Keratinocyte (primary cell): ENCODE measurements at regions not wholly inside any gene's neighbourhood (a gene's known extent, or its start where the extent isn't known, plus 50 kb on each side); places are given as distances from the start of the nearest gene placed in this dataset.

Source experiments
- DNase-seq: peaks from one replicate; pipeline ENCODE4 v3.0.0-alpha.2; 2011; ENCODE audit warnings: low read depth, missing footprints, low spot score
- FAIRE-seq: peaks from 2 replicates; lab custom pipeline; 2011; peaks lifted over from hg19 to GRCh38; lab: Jason Lieb, UNC
- H2AFZ ChIP-seq: 2 replicates; pipeline ENCODE4 v1.6.0; 2012; ENCODE audit warnings: low read length, control low read depth, inconsistent platforms; ENCODE audit not compliant: control insufficient read depth
- H3K27ac ChIP-seq: 2 replicates; pipeline ENCODE4 v1.5.1; 2011; ENCODE audit warnings: low read length; ENCODE audit not compliant: control insufficient read depth, insufficient read depth
- H3K27me3 ChIP-seq: 3 replicates; pipeline ENCODE4 v1.6.0; 2011; ENCODE audit warnings: low read length; ENCODE audit not compliant: control insufficient read depth, insufficient read depth; ENCODE audit errors: extremely low read depth
- H3K36me3 ChIP-seq, 2 experiments: 2 replicates in 1 of 2; 3 replicates in 1 of 2; pipeline ENCODE4 v1.5.1; 2011; ENCODE audit warnings: low read length in 2 of 2, mild to moderate bottlenecking in 1 of 2; ENCODE audit not compliant: control insufficient read depth in 2 of 2, insufficient read depth in 2 of 2; ENCODE audit errors: extremely low read depth in 1 of 2
- H3K4me1 ChIP-seq: 3 replicates; pipeline ENCODE4 v1.5.1; 2011; ENCODE audit warnings: low read length; ENCODE audit not compliant: control insufficient read depth, insufficient read depth; ENCODE audit errors: extremely low read depth
- H3K4me2 ChIP-seq: 3 replicates; pipeline ENCODE4 v1.6.0; 2011; ENCODE audit warnings: low read depth, low read length; ENCODE audit not compliant: control insufficient read depth, insufficient read depth; ENCODE audit errors: extremely low read depth
- H3K4me3 ChIP-seq, 3 experiments: fragments of 200-600 bp in 1 of 3; sonication (generic) in 1 of 3; 2 replicates in 2 of 3; 3 replicates in 1 of 3; pipeline ENCODE4 v1.5.1; 2011 to 2016; ENCODE audit warnings: low read length in 3 of 3, mild to moderate bottlenecking in 3 of 3, control low read depth in 2 of 3, inconsistent platforms in 1 of 3, low read depth in 1 of 3, mixed read lengths in 1 of 3, mixed run types in 1 of 3, moderate library complexity in 1 of 3; ENCODE audit not compliant: control insufficient read depth in 2 of 3, insufficient read depth in 2 of 3; ENCODE audit errors: extremely low read depth in 1 of 3
- H3K79me2 ChIP-seq: 2 replicates; pipeline ENCODE4 v1.6.0; 2012; ENCODE audit warnings: low read length; ENCODE audit not compliant: control insufficient read depth, insufficient read depth
- H3K9ac ChIP-seq: 3 replicates; pipeline ENCODE4 v1.6.0; 2011; ENCODE audit warnings: low read length; ENCODE audit not compliant: control insufficient read depth, insufficient read depth; ENCODE audit errors: extremely low read depth
- H3K9me1 ChIP-seq: 3 replicates; pipeline ENCODE4 v1.6.0; 2011; ENCODE audit warnings: low read length; ENCODE audit not compliant: control insufficient read depth, insufficient read depth; ENCODE audit errors: extremely low read depth
- H3K9me3 ChIP-seq: 2 replicates; pipeline ENCODE4 v1.5.1; 2012; ENCODE audit warnings: low read depth, low read length; ENCODE audit not compliant: control insufficient read depth
- H4K20me1 ChIP-seq: 3 replicates; pipeline ENCODE4 v1.6.0; 2011; ENCODE audit warnings: low read length; ENCODE audit not compliant: control insufficient read depth, insufficient read depth; ENCODE audit errors: extremely low read depth
- EZH2 ChIP-seq: IDR thresholded peaks from one replicate; pipeline ENCODE4 v1.6.1; 2012; ENCODE audit warnings: inconsistent platforms, mild to moderate bottlenecking, low read length, moderate library complexity
- dilution Hi-C: fragments of 300-500 bp; cut with MboI; formaldehyde crosslinking; loops from one replicate; pipeline ENCODE4 v1.7.0; 2020; ENCODE audit warnings: low sequenced_read_pairs; ENCODE audit not compliant: extremely low pct_ligation_motif_present
- TF ChIP-seq, protein P1 (sequence below), 3 experiments: IDR thresholded peaks in 1 of 3; conservative IDR thresholded peaks in 1 of 3; optimal IDR thresholded peaks in 1 of 3; 2 replicates in 2 of 3; 3 replicates in 1 of 3; pipeline versions ENCODE3 to v1.5.1; 2011; ENCODE audit warnings: low read length in 3 of 3, mild to moderate bottlenecking in 3 of 3, moderate library complexity in 2 of 3, control low read depth in 1 of 3, inconsistent platforms in 1 of 3; ENCODE audit not compliant: insufficient read depth in 2 of 3; ENCODE audit errors: extremely low read depth in 1 of 3

DNA sequence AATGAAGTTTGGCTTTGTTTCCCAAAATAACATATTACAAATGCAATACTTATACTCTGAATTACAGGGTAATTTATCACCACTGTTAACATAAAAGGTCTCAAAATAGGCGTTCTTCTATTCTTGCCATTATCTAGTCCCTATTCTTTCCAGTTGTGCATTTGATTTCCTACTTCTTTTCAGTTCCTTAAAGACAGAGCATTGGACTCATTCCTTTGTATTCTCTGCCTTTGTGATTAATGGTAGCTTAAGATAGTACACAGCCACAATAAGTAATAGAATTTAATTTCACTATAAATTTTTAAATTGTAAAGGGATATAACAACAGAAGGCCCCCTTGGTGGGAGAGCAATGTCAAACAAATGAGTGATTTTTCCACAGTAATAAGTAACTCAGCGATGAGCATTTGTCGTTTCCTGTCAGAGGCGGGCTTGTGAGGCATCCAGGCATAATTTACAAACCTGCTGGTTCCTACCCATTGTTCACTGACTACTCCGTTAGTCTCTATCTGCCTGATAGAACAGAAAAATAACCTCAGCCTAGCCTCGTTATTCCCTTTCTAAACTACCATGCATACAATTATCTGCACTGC lies 456.6 kb upstream of the REG3G start:
- no peak for TF ChIP-seq EZH2
- TF ChIP-seq, protein P1, sequence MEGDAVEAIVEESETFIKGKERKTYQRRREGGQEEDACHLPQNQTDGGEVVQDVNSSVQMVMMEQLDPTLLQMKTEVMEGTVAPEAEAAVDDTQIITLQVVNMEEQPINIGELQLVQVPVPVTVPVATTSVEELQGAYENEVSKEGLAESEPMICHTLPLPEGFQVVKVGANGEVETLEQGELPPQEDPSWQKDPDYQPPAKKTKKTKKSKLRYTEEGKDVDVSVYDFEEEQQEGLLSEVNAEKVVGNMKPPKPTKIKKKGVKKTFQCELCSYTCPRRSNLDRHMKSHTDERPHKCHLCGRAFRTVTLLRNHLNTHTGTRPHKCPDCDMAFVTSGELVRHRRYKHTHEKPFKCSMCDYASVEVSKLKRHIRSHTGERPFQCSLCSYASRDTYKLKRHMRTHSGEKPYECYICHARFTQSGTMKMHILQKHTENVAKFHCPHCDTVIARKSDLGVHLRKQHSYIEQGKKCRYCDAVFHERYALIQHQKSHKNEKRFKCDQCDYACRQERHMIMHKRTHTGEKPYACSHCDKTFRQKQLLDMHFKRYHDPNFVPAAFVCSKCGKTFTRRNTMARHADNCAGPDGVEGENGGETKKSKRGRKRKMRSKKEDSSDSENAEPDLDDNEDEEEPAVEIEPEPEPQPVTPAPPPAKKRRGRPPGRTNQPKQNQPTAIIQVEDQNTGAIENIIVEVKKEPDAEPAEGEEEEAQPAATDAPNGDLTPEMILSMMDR (optimal IDR thresholded peaks at IDR 0.05 in 1 of 3, IDR thresholded peaks at IDR 0.05 in 1 of 3, conservative IDR thresholded peaks at IDR 0.05 in 1 of 3; ENCODE audit: extremely low read depth in 1 of 3, insufficient read depth in 2 of 3, low read length in 3 of 3): no peak

DNA sequence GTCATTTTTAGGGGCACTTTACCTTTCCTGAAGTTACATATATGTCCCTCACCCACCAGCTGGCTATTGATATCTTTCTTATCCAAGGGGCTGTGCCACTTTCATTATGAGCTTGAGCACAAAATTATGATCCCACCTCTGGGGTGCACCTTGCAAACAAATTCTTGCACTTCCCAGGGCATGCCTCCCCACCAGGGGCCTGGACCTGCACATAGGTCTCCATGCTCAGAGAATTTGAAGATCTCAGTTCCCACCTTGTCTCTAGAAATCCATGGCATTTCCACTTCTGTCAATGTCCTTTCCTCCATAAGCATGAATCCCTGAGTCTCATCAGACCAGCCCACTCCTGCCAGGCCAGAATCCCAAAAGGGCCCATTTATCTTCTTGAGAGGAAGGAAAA lies 449.1 kb upstream of the REG3G start:
- Histone ChIP-seq H3K27ac (no peak overlapping the region), H3K9me1 (no peaks in the 10 kb centered on the region), H3K27me3 (no peaks in the 10 kb centered on the region), H3K4me3 (no peak overlapping the region), H3K9ac (no peak overlapping the region), H3K36me3 (no peaks in the 10 kb centered on the region), H4K20me1 (no peaks in the 10 kb centered on the region), H3K4me2 (no peak overlapping the region), H3K79me2 (no peaks in the 10 kb centered on the region), H3K4me1 (no peaks in the 10 kb centered on the region), H2AFZ (no peak overlapping the region), H3K9me3 (no peaks in the 10 kb centered on the region)
- DNase-seq (no peak), FAIRE-seq (no peak)
- TF ChIP-seq, protein P1 (optimal IDR thresholded peaks at IDR 0.05 in 1 of 3, IDR thresholded peaks at IDR 0.05 in 1 of 3, conservative IDR thresholded peaks at IDR 0.05 in 1 of 3; ENCODE audit: extremely low read depth in 1 of 3, insufficient read depth in 2 of 3, low read length in 3 of 3): no peak
- TF ChIP-seq EZH2: no peak
- dilution Hi-C loops: no loop called here

More for the DNA sequence above, 456.6 kb upstream of the REG3G start:
- Histone ChIP-seq H3K9ac (no peak overlapping the region), H3K4me2 (no peak overlapping the region), H4K20me1 (no peaks in the 10 kb centered on the region), H3K27ac (no peak overlapping the region), H3K79me2 (no peaks in the 10 kb centered on the region), H2AFZ (no peak overlapping the region), H3K27me3 (no peaks in the 10 kb centered on the region), H3K9me1 (no peaks in the 10 kb centered on the region), H3K36me3 (no peaks in the 10 kb centered on the region), H3K9me3 (no peaks in the 10 kb centered on the region), H3K4me3 (no peak overlapping the region), H3K4me1 (no peaks in the 10 kb centered on the region)
- DNase-seq (no peak), FAIRE-seq (no peak)
- dilution Hi-C loops: no loop called here
